A549 (cell line): ENCODE measurements at regions not wholly inside any gene's neighbourhood (a gene's known extent, or its start where the extent isn't known, plus 50 kb on each side); places are given as distances from the start of the nearest gene placed in this dataset.

Experiments used
- ATAC-seq, 2 experiments: fragments of 200-7000 bp in 1 of 2; fragments of >200 bp in 1 of 2; cut with Nextera tagmentation in 1 of 2; cut with Tn5 transposase in 1 of 2; 3 replicates each; pipeline versions ENCODE4 v1.8.0 to v1.9.1; 2018 to 2020; ENCODE audit warnings: mild to moderate bottlenecking in 1 of 2, moderate library complexity in 1 of 2
- CTCF ChIA-PET: fragments of 300-600 bp; sonication (Branson Sonifier 250); formaldehyde crosslinking; extraction: SDS; loops from one replicate; lab custom pipeline; 2021; ENCODE audit warnings: antibody characterized with exemption, inconsistent platforms; lab: Yijun Ruan, JAX
- POLR2A ChIA-PET: fragments of 350-600 bp; formaldehyde crosslinking; extraction: SDS; loops from one replicate; lab custom pipeline; 2021; ENCODE audit warnings: antibody characterized with exemption, inconsistent platforms; lab: Yijun Ruan, JAX
- DNase-seq, 2 experiments: peaks; one replicate each; pipeline versions ENCODE4 v3.0.0 to v3.0.0-alpha.2; 2011 to 2016; ENCODE audit warnings: low read depth in 1 of 2, low spot score in 1 of 2
- FAIRE-seq: peaks from 2 replicates; lab custom pipeline; 2011; peaks lifted over from hg19 to GRCh38; lab: Jason Lieb, UNC
- H3K27ac ChIP-seq, 2 experiments: fragments of >200 bp; sonication (Bioruptor Twin); formaldehyde crosslinking; 3 replicates each; pipeline ENCODE4 v1.5.1; 2016 to 2017
- H3K4me1 ChIP-seq: fragments of >200 bp; sonication (Bioruptor Twin); formaldehyde crosslinking; 3 replicates; pipeline ENCODE4 v1.6.1; 2016
- H3K4me2 ChIP-seq: fragments of >200 bp; sonication (Bioruptor Twin); formaldehyde crosslinking; 3 replicates; pipeline ENCODE4 v1.6.1; 2016
- H3K4me3 ChIP-seq: fragments of >200 bp; sonication (Bioruptor Twin); formaldehyde crosslinking; 3 replicates; pipeline ENCODE4 v1.5.1; 2016
- H3K9me3 ChIP-seq: fragments of >200 bp; sonication (Bioruptor Twin); formaldehyde crosslinking; 3 replicates; pipeline ENCODE4 v1.6.1; 2016
- BCL3 ChIP-seq: fragments of >200 bp; sonication (Bioruptor Twin); formaldehyde crosslinking; IDR thresholded peaks from 3 replicates; pipeline ENCODE4 v1.6.1; 2016
- CBX2 ChIP-seq: fragments of 200-600 bp; sonication (generic); IDR thresholded peaks from 2 replicates; pipeline ENCODE4 v1.6.1; 2016; ENCODE audit warnings: low read depth, mild to moderate bottlenecking, borderline replicate concordance
- CTCF ChIP-seq: fragments of >200 bp; sonication (Bioruptor Twin); formaldehyde crosslinking; IDR thresholded peaks from 3 replicates; pipeline ENCODE4 v1.5.1; 2016
- EHF ChIP-seq: fragments of 250-450 bp; sonication (Bioruptor Pico); IDR thresholded peaks from 2 replicates; pipeline ENCODE4 v1.5.0; 2020; ENCODE audit warnings: mild to moderate bottlenecking
- ELK1 ChIP-seq: fragments of 150-350 bp; IDR thresholded peaks from 2 replicates; pipeline ENCODE4 v1.6.1; 2014; ENCODE audit warnings: low read depth, mild to moderate bottlenecking, low read length
- EP300 ChIP-seq, 2 experiments: fragments of >200 bp; sonication (Bioruptor Twin); formaldehyde crosslinking; IDR thresholded peaks; 2 replicates in 1 of 2; 3 replicates in 1 of 2; pipeline ENCODE4 v1.6.1; 2016 to 2017
- FOSB ChIP-seq: fragments of 250-450 bp; sonication (Bioruptor Pico); IDR thresholded peaks from 2 replicates; pipeline ENCODE4 v1.5.0; 2020; ENCODE audit warnings: mild to moderate bottlenecking, moderate library complexity
- FOSL2 ChIP-seq, 2 experiments: fragments of 450-650 bp in 1 of 2; fragments of >200 bp in 1 of 2; sonication (Bioruptor Twin) in 1 of 2; formaldehyde crosslinking; IDR thresholded peaks; 2 replicates each; pipeline versions ENCODE4 v1.5.0 to v1.6.1; 2016 to 2020; ENCODE audit warnings: mild to moderate bottlenecking in 1 of 2, moderate library complexity in 1 of 2
- HDAC2 ChIP-seq: fragments of 200-600 bp; sonication (generic); IDR thresholded peaks from 2 replicates; pipeline ENCODE4 v1.6.1; 2016
- HOXB13 ChIP-seq: fragments of 250-450 bp; sonication (Bioruptor Pico); IDR thresholded peaks from 2 replicates; pipeline ENCODE4 v1.5.0; 2020; ENCODE audit warnings: low read depth, mild to moderate bottlenecking, moderate library complexity
- JUN ChIP-seq, 2 experiments: fragments of >200 bp; sonication (Bioruptor Twin); formaldehyde crosslinking; IDR thresholded peaks; 2 replicates in 1 of 2; 3 replicates in 1 of 2; pipeline ENCODE4 v1.6.1; 2016 to 2017
- MAFK ChIP-seq: fragments of 450-650 bp; IDR thresholded peaks from 2 replicates; pipeline ENCODE4 v1.6.1; 2014; ENCODE audit not compliant: partially characterized antibody
- NFE2L2 ChIP-seq: fragments of 150-350 bp; conservative IDR thresholded peaks from 2 replicates; pipeline ENCODE4 v1.6.1; 2014; ENCODE audit warnings: low read length
- NPAS2 ChIP-seq: fragments of 250-450 bp; sonication (Bioruptor Pico); IDR thresholded peaks from 2 replicates; pipeline ENCODE4 v1.8.0; 2022; ENCODE audit warnings: mild to moderate bottlenecking, moderate library complexity, borderline replicate concordance
- POLR2AphosphoS2 ChIP-seq: conservative IDR thresholded peaks from 2 replicates; pipeline ENCODE4 v1.6.1; 2012; ENCODE audit warnings: low read length, improper control_type of control experiment, inconsistent platforms
- REST ChIP-seq: fragments of 200-600 bp; sonication (generic); IDR thresholded peaks from 2 replicates; pipeline ENCODE4 v1.6.1; 2016; ENCODE audit warnings: antibody characterized with exemption, mild to moderate bottlenecking, moderate library complexity
- RNF2 ChIP-seq: fragments of 200-600 bp; sonication (generic); IDR thresholded peaks from 2 replicates; pipeline ENCODE4 v1.6.1; 2016; ENCODE audit warnings: low read depth, mild to moderate bottlenecking, antibody characterized with exemption, moderate library complexity, borderline replicate concordance
- TFCP2L1 ChIP-seq: fragments of 250-450 bp; sonication (Bioruptor Pico); IDR thresholded peaks from 2 replicates; pipeline ENCODE4 v1.5.0; 2021; ENCODE audit warnings: mild to moderate bottlenecking
- ZC3H11A ChIP-seq: fragments of 450-650 bp; IDR thresholded peaks from 2 replicates; pipeline ENCODE4 v1.6.1; 2014; ENCODE audit warnings: antibody characterized with exemption, mild to moderate bottlenecking
- ZNF302 ChIP-seq: fragments of 250-450 bp; sonication (Bioruptor Pico); IDR thresholded peaks from 2 replicates; pipeline ENCODE4 v1.9.0; 2021; ENCODE audit warnings: inconsistent platforms, mild to moderate bottlenecking, moderate library complexity
- WGBS: methylation state at CpG from one replicate; pipeline ENCODE4 v1.1.6; 2017; ENCODE audit errors: missing lambda C conversion rate; 5-methylcytosine and 5-hydroxymethylcytosine counted together
- TF ChIP-seq, protein P1 (sequence below): IDR thresholded peaks from 2 replicates; pipeline ENCODE4 v1.6.1; 2012; ENCODE audit warnings: low read depth, borderline replicate concordance

- TF ChIP-seq FOSL2 (IDR thresholded peaks at IDR 0.05) (no peak), FOSL2 (CRISPR knock-in tag; IDR thresholded peaks at IDR 0.05) (peak; percentile 27; the same call in 1 of the 2 replicates), ZC3H11A (no peak)
- CTCF ChIA-PET: interaction anchor here (0.9 kb wide), 1 partner anchor 112 kb away, joined by 3 read pairs; no protein-coding TSS in a partner anchor
- no peak for ATAC-seq
- Histone ChIP-seq H3K4me2 (no peak overlapping the region), H3K9me3 (no peaks in the 10 kb centered on the region), H3K4me3 (no peak overlapping the region), H3K4me1 (no peaks in the 10 kb centered on the region), H3K27ac (no peak overlapping the region)
- no peak for FAIRE-seq
- DNase-seq: no peak
- POLR2A ChIA-PET: no interaction called here
- 22% methylated on average over 5 of the region's 5 CpGs for WGBS
Observed at GRCh38 chr15:61307474-61307873, 78.4 kb upstream of the RORA start.

DNA sequence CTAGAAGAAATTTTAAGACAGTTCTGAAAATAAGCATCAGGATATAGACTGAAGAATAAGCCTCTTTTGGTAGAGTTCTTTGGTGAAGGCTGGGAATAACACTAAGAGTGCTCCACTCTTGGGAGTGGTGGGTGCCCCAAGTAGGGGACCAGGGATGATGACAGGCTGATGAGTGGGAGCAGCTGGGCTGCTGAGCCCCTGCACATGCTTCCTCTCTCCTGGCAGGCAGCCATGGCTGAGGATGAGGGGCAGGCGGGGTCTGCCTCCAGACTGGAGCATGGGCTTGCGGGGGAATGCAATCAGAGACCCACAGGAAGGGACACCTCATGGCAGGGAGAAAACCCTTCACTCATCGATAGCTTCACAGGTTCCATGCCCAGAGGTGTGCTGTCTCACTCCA is 72.6 kb upstream of the RORA start:
- no peaks in the 10 kb centered on the region for H3K9me3 ChIP-seq
- no peak for TF ChIP-seq MAFK
- no peak for TF ChIP-seq EHF (CRISPR knock-in tag)
- TF ChIP-seq, protein P1, sequence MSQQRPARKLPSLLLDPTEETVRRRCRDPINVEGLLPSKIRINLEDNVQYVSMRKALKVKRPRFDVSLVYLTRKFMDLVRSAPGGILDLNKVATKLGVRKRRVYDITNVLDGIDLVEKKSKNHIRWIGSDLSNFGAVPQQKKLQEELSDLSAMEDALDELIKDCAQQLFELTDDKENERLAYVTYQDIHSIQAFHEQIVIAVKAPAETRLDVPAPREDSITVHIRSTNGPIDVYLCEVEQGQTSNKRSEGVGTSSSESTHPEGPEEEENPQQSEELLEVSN: no peak
- no peak for TF ChIP-seq HDAC2
- no peak overlapping the region for H3K4me2 ChIP-seq
- POLR2A ChIA-PET: no interaction called here
- H3K4me1 ChIP-seq: no peaks in the 10 kb centered on the region
- DNase-seq (no peak), FAIRE-seq (no peak), ATAC-seq (no peak)
- WGBS: 18% methylated on average over 3 of the region's 3 CpGs
- H3K4me3 ChIP-seq: no peak overlapping the region
- CTCF ChIA-PET: no interaction called here
- H3K27ac ChIP-seq: no peak overlapping the region

DNA sequence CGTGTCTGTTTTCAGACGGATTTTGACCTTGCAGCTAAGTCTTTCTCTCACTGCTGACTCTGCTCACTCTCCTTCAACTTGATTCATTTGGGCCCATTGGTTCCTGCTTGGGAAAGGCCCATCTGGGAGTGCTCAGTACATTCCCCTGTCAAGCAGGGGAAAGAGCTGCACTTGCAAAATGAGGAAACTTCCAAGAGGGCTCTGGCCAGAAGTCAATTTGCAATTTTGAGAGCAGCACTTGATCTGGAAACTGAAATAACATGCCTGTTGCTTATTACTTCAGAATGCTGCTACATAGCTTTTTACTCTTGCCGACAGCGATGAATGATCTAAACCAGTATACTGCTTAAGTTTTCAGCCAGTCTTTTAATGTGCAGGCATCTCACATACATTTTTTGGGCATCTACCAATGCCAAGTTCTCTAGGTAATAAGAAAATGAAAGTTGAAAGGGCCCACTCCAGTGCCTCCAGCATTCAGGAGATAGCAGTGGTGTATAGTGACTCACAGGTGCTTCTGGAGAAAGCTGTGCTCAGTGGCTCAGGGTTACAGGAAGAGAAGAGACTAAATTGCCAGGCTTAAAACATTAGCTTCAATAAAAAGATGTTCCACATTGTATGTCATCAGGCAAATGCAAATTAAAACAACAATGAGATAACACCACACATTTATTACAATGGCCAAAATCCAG is 70.1 kb upstream of the RORA start:
- 0% methylated on average over 4 of the region's 4 CpGs for WGBS
- Histone ChIP-seq H3K27ac (no peak overlapping the region), H3K9me3 (no peaks in the 10 kb centered on the region), H3K4me3 (no peak overlapping the region), H3K4me1 (no peaks in the 10 kb centered on the region), H3K4me2 (no peak overlapping the region)
- no peak for TF ChIP-seq HOXB13 (CRISPR knock-in tag)
- TF ChIP-seq RNF2: no peak
- TF ChIP-seq CTCF: no peak
- no peak for TF ChIP-seq ZNF302 (CRISPR knock-in tag)
- no peak for TF ChIP-seq CBX2
- TF ChIP-seq JUN (IDR thresholded peaks at IDR 0.05): no peak
- no peak for TF ChIP-seq NPAS2 (CRISPR knock-in tag)
- TF ChIP-seq EP300 (IDR thresholded peaks at IDR 0.05): no peak
- no peak for TF ChIP-seq TFCP2L1
- no peak for TF ChIP-seq POLR2AphosphoS2
- TF ChIP-seq NFE2L2: no peak
- no peak for TF ChIP-seq EHF (CRISPR knock-in tag)
- no peak for TF ChIP-seq REST
- no peak for TF ChIP-seq FOSB (CRISPR knock-in tag)
- TF ChIP-seq BCL3: no peak
- no peak for TF ChIP-seq ELK1
- POLR2A ChIA-PET: no interaction called here
- ATAC-seq (no peak), DNase-seq (no peak), FAIRE-seq (no peak)
- CTCF ChIA-PET: interaction anchor here (2.9 kb wide), 1 partner anchor 10 kb away, joined by 7 read pairs; no protein-coding TSS in a partner anchor
